ENCODE measurements at regions not wholly inside any gene's neighbourhood (a gene's known extent, or its start where the extent isn't known, plus 50 kb on each side); places are given as distances from the start of the nearest gene placed in this dataset.

DNA sequence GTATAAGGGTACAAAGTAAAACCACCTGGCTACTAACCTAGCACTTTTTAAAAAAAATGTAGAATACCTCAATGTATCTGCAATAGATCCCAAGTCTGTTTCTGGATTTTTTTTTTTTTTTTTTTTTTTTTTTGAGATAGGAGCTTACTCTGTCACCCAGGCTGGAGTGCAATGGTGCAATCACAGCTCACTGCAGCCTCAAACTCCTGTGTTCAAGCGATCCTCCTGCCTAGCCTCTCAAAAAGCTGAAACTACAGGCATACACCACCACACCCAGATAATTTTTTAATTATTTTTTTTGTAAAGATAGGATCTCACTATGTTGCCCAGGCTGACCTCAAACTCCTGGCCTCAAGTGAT is 537.5 kb upstream of the CAMK1G start:
- peaks cover 0 to 6% (median 0%) of the 10 kb centered on the region in 7 donors for H3K9me3 Mint-ChIP-seq
- H3K4me3 ChIP-seq (replicated peaks in 1 of 3; ENCODE audit: low read depth in 2 of 3, low read length in 3 of 3), result no peak overlapping the region
- H2AFZ ChIP-seq (ENCODE audit: insufficient read depth, low read depth, low read length, poor library complexity, severe bottlenecking), result no peak overlapping the region
- peaks cover 2 to 18% (median 12%) of the 10 kb centered on the region in 3 donors for H3K27me3 Mint-ChIP-seq (ENCODE audit: low read depth in 3 of 3)
- intact Hi-C loops (cut with micrococcal nuclease), result no loop called here
- H3K27ac ChIP-seq (ENCODE audit: low read depth in 1 of 2, low read length in 2 of 2), result no peak overlapping the region
- peaks cover 2% of the 10 kb centered on the region for H3K4me1 Mint-ChIP-seq
- H3K79me2 ChIP-seq (ENCODE audit: insufficient read depth, low read length), result no peaks in the 10 kb centered on the region
- no peak overlapping the region for H3K4me2 ChIP-seq (replicated peaks; ENCODE audit: extremely low read depth, low read length, poor library complexity, severe bottlenecking)
- no peak for DNase-seq
- H4K20me1 ChIP-seq (ENCODE audit: insufficient read depth, low read length), result no peaks in the 10 kb centered on the region
- H3K9ac ChIP-seq (ENCODE audit: insufficient read depth, low read length, poor library complexity, severe bottlenecking), result no peak overlapping the region
- no peaks in the 10 kb centered on the region for H3K36me3 Mint-ChIP-seq
- no peak overlapping the region for H3K27ac Mint-ChIP-seq
- TF ChIP-seq, protein P1, sequence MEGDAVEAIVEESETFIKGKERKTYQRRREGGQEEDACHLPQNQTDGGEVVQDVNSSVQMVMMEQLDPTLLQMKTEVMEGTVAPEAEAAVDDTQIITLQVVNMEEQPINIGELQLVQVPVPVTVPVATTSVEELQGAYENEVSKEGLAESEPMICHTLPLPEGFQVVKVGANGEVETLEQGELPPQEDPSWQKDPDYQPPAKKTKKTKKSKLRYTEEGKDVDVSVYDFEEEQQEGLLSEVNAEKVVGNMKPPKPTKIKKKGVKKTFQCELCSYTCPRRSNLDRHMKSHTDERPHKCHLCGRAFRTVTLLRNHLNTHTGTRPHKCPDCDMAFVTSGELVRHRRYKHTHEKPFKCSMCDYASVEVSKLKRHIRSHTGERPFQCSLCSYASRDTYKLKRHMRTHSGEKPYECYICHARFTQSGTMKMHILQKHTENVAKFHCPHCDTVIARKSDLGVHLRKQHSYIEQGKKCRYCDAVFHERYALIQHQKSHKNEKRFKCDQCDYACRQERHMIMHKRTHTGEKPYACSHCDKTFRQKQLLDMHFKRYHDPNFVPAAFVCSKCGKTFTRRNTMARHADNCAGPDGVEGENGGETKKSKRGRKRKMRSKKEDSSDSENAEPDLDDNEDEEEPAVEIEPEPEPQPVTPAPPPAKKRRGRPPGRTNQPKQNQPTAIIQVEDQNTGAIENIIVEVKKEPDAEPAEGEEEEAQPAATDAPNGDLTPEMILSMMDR (IDR thresholded peaks at IDR 0.05), result no peak
- no peaks in the 10 kb centered on the region for H3K27me3 ChIP-seq (ENCODE audit: control insufficient read depth in 2 of 2, insufficient read depth in 2 of 2, low read length in 2 of 2)
- no peaks in the 10 kb centered on the region for H3K9me3 ChIP-seq (replicated peaks in 1 of 2; ENCODE audit: control insufficient read depth in 1 of 2, insufficient read depth in 1 of 2, low read length in 2 of 2)
- no peaks in the 10 kb centered on the region for H3K36me3 ChIP-seq (replicated peaks in 1 of 2; ENCODE audit: control insufficient read depth in 1 of 2, insufficient read depth in 2 of 2, low read length in 2 of 2)
- no peak overlapping the region for H3K4me3 Mint-ChIP-seq
- no CpG with 5 or more reads among the region's 1 CpG for WGBS (ENCODE audit: insufficient coverage)
- H3K4me1 ChIP-seq (ENCODE audit: control insufficient read depth in 1 of 2, insufficient read depth in 2 of 2, low read length in 2 of 2), result no peaks in the 10 kb centered on the region

DNA sequence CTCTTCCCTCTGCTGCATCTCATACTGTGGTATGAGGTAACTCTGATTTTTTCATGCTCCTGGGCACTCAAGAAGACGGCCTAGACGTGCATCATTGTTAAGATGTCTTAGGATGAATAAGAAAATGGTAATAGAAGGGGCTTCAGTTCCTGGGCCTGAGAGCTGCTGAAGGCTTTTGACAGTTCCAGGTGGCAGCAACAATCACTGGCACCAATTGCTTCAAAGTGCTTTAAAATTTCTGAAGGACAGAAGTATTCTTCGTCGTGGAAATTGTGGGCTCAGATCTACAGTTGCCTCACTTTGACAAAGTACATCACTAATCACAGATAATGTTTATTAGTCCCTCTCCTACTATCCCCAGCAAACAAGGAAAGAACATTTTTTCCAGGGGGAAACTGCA is 536.6 kb upstream of the CAMK1G start:
- Histone ChIP-seq H3K27me3 (ENCODE audit: control insufficient read depth in 2 of 2, insufficient read depth in 2 of 2, low read length in 2 of 2) (no peaks in the 10 kb centered on the region), H3K9me3 (replicated peaks in 1 of 2; ENCODE audit: control insufficient read depth in 1 of 2, insufficient read depth in 1 of 2, low read length in 2 of 2) (no peaks in the 10 kb centered on the region), H3K4me1 (ENCODE audit: control insufficient read depth in 1 of 2, insufficient read depth in 2 of 2, low read length in 2 of 2) (no peaks in the 10 kb centered on the region), H3K4me3 (replicated peaks in 1 of 3; ENCODE audit: low read depth in 2 of 3, low read length in 3 of 3) (no peak overlapping the region), H2AFZ (ENCODE audit: insufficient read depth, low read depth, low read length, poor library complexity, severe bottlenecking) (no peak overlapping the region), H3K9ac (ENCODE audit: insufficient read depth, low read length, poor library complexity, severe bottlenecking) (no peak overlapping the region), H3K4me2 (replicated peaks; ENCODE audit: extremely low read depth, low read length, poor library complexity, severe bottlenecking) (no peak overlapping the region), H3K79me2 (ENCODE audit: insufficient read depth, low read length) (no peaks in the 10 kb centered on the region), H3K36me3 (replicated peaks in 1 of 2; ENCODE audit: control insufficient read depth in 1 of 2, insufficient read depth in 2 of 2, low read length in 2 of 2) (no peaks in the 10 kb centered on the region), H3K27ac (ENCODE audit: low read depth in 1 of 2, low read length in 2 of 2) (no peak overlapping the region), H4K20me1 (ENCODE audit: insufficient read depth, low read length) (no peaks in the 10 kb centered on the region)
- H3K4me1 Mint-ChIP-seq, result peaks cover 2% of the 10 kb centered on the region
- no peaks in the 10 kb centered on the region for H3K36me3 Mint-ChIP-seq
- no peak for DNase-seq
- no peak overlapping the region for H3K27ac Mint-ChIP-seq
- TF ChIP-seq, protein P1 (IDR thresholded peaks at IDR 0.05), result no peak
- H3K27me3 Mint-ChIP-seq (ENCODE audit: low read depth in 3 of 3), result peaks cover 2 to 17% (median 12%) of the 10 kb centered on the region in 3 donors
- H3K4me3 Mint-ChIP-seq, result no peak overlapping the region
- H3K9me3 Mint-ChIP-seq, result peaks cover 0 to 10% (median 2%) of the 10 kb centered on the region in 7 donors
- intact Hi-C loops (cut with micrococcal nuclease), result no loop called here
- WGBS (ENCODE audit: insufficient coverage), result 100% methylated on average over 2 of the region's 4 CpGs
